ENCODE measurements at regions not wholly inside any gene's neighbourhood (a gene's known extent, or its start where the extent isn't known, plus 50 kb on each side); places are given as distances from the start of the nearest gene placed in this dataset.
A peak's percentile ranks its signal among the peaks of the same experiment; 100 is the strongest.
"Not testable (repeated sequence)": the region's sequence is repeated elsewhere in the genome, so short reads cannot be mapped to it uniquely, and the experiment has no call there.

DNA sequence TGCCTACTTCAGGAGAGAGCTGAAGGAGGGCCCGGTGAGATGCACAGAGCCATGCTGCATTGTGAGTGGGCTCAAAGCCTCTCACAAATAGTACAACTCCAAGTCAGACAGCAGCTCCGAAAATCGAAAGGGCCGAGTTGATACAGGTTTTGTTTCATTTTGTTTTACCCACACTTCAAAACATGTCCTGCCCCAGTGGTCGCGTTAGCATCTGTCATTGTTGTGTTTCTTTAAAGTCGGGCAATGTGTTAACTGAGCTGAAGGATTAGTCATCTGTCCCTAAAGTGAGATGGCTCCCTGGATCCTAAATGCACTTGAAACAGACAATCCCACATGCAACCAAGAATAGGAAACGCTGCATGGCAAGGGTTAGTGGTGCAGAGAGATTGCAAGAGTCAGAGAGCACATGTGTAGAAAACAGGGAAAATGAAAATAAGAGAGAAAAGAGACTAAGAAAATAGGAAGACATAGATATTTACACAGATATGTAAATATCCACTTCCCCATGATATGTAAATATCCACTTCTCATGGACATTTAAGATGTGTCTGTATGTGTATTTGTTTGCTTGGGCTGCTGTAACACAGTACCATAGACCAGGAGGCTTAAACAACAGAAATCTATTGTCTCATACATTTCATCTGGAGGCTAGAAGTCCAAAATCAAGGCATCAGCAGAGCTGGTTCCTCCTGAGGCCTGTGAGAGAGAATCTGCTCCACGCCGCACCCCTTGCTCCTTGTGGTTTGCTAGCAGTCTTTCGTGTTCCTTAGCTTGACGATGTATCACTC is 131.4 kb upstream of the RAB4A start:
- peak; percentile 40 for DNase-seq

DNA sequence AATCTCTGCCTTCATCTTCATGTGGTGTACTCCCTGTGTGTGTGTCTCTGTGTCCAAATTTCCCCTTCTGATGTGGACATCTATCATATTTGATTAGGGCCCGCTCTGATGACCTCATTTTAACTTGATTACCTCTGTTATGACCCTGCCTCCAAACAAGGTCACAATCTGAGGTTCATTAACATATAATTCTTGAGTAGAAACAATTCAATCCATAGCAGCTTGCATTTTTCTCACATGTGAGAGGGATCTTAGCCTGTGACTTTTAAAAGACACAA is 130.9 kb upstream of the RAB4A start:
- DNase-seq = no peak

DNA sequence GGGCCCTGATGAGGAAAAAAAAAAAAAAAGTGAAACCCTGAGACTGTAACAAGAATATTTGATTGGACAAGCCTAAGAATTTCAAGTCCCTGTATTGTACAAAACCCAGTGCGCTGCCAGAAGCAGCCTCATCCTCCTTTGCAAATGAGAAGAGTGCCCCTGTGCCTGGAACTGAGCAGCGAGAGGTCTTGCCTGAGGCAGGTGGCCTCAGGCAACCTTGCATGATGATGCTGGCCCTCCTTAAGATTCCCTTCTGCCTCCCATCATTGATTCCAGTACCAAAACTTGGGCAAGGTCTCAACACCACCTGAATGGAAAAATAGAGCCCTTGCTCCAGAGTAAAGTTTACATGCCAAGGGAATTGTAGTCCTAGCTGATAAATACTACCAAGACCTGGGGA is 129.6 kb upstream of the RAB4A start:
- no peak for DNase-seq

DNA sequence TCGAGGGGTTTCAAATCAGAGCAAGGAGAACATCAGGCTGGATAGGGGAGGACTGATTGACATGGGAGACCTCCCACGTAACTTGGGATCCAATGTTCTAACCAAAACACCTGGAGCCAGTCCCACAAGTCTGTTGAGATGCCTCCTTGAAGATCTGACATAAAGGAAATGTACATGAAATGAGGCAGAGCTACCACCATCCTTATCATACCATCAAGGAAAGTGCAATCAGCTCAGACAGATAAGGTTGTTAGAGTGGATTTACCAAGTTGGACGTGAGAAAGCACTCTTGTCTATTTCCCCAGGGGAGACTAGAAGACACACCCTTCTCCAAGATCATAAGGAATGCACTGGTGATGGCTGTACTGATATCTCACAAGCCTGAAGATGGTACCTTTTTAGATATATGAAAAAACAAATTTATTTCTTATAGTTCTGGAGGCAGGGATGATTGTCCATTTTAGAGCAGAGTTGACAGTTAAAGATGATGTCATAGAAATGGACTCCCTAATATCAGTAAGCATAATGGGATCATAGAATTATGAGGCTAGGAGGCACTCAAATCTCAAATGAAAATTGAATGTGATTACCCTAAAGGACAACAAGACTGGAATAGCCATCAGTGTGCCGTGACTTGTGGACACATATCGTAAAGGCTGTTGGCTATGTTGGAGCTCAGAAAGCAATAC is 129.1 kb upstream of the RAB4A start:
- DNase-seq = no peak

DNA sequence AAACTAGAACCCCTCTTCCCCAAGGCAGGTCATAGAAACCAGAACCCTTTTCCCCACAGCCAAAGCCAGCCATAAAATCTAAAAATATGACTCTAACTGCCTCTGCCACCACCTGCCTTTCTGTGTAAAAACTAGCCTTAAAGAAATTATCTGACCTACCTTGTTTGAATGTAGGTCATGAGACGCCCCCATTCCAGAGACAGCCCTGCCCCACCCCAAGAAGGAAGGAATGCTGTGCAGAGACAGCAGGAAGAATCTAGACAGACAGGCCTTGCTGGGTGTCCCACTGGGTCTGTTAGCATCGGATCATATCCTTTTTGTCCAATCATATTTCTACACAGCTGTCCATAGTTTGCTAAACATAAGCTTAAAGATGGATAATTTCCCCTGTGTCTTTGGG is 128.4 kb upstream of the RAB4A start:
- DNase-seq = no peak

DNA sequence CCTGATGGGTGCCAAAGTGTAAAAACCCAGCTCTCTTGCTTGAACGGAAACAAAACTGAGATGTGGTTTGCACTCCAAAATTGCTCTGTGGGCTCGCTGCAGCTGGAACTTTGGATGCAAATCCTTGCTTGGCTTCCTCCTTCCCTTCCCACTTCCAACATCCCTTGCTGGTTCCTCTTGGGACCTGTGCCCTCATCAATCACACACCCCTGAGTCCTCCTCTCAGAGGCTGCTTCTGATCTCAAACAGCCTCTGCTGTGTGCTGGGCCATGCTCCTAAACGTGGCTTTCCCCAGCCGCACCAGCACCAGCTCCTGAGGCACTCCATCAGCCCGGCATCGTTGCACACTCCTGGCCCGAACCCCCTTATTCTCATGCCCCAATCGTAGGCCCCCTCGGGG is 124.3 kb upstream of the RAB4A start:
- DNase-seq = no peak

DNA sequence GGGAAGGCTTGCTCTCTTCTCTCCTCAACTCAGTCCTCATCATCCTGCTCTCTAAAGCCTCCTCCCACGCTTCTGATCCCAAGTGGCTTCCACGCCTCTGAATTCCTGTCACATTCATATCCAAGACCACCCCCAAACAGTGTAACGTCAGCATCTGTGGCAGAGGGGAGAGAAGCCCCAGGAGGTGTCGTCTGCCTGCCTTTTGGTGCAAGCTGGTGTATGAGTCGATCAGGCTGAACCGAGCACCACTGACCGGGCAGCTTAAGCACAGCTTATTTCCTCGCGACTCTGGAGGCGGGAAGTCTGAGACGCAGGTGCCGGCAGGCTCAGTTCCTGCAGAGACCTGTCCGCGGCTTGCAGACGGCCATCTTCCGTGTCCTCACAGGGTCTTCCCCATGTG is 123.8 kb upstream of the RAB4A start:
- no peak for DNase-seq

DNA sequence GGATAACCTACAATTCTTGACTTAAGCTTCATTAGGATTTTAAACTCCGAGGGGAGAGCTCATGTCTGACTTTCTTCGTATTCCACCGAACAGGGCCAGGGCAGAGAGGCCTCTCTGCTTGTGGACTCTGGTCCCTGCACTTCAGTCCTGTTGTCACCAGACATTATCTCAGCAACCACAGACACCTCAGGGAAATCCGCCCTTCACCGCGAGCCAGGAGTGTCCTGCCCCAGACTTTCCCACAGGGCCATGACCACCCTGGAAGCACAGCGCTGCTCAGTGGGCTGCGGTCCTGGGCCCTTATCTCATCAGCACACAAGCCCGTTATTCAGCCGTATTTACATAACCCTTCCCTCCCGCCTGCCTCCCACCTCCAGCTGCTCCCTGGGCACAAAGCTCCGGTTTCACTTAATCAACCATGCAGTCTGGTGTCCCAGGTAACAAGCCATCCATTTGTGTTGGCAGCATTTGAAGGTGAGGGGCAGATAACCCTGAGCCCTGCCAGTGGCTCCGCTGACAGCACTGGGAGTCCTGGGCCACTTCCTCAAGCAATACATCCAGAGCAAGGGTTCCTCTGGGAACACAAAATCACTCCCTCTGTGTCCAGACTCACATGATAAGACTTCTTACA is 122.8 kb upstream of the RAB4A start:
- no peak for DNase-seq

DNA sequence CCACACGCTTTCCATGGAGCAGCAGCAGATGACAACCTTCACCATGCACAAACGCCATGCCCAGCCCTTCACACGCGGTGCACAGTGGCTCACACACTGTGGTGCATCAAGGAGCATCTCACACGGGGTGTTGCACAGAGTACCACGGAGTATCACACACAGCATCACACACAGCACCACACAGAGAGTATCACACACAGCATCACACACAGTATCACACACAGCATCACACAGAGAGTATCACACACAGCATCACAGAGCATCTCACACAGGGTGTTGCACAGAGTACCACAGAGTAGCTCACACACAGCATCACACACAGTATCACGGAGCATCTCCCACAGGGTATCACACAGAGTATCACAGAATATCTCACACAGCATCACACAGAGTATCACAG is 122.2 kb upstream of the RAB4A start:
- no peak for DNase-seq

DNA sequence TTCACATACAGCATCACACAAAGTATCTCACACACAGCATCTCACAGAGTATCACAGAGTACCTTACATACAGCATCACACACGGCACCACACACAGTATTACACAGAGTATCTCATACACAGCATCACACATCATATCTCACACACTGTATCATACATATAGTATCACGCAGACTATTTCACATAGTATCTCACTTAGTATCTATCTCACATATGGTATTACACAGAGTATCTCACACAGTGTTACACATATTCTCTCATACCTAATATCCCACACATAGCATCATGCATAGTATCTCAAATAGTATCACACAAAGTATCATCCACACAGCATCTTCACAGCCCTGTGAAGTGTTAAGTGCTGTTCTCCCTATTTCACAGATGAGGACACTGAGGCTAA is 121.5 kb upstream of the RAB4A start:
- no peak for DNase-seq

DNA sequence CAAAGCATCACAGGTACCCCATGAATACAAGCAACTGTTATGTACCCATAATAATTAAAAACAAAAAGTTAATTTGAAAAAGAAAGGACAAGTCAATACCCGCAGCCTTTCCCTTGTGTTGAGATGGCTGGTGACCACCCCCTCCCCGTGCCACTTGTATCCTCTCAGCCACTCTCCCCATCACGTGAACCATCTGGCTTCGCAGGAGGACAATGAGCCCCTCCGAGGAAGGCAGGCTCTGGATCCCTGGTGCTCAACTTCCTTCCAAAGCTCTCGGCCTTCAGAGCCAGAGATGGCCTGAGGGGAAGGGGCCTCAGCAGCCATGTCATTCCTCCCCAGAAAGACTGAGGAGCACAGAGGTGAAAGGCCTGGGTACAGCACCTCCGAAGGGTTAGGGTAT is 120.4 kb upstream of the RAB4A start:
- DNase-seq = no peak

DNA sequence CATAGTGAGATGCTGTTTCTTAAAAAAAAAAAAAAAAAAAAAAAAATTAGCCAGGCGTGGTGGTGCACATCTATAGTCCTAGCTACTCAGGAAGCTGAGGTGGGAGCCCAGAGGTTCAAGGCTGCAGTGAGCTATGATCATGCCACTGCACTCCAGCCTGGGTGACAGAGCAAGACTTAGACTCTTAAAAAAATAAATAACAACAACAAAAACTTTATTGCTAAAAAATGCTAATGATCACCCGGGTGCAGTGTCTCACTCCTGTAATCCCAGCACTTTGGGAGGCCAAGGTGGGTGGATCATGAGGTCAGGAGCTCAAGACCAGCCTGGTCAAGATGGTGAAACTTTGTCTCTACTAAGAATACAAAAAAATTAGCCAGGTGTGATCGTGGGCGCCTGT is 119.5 kb upstream of the RAB4A start:
- DNase-seq = not testable (repeated sequence)

DNA sequence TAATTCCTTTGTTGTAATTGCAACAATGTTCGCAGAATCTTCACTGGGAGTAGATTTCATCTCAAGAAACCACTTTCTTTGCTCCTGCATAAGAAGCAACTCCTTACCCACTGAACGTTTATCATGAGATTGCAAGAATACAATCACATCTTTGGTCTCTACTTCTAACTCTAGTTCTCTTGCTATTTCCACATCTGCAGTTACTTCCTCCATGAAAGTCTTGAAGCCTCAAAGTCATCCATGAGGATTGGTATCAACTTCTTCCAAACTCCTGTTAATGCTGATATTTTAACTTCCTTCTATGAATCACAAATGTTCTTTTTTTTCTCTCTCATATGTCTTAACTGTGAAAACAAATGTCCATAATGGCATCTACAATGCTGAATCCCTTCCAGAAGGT is 118.6 kb upstream of the RAB4A start:
- no peak for DNase-seq

DNA sequence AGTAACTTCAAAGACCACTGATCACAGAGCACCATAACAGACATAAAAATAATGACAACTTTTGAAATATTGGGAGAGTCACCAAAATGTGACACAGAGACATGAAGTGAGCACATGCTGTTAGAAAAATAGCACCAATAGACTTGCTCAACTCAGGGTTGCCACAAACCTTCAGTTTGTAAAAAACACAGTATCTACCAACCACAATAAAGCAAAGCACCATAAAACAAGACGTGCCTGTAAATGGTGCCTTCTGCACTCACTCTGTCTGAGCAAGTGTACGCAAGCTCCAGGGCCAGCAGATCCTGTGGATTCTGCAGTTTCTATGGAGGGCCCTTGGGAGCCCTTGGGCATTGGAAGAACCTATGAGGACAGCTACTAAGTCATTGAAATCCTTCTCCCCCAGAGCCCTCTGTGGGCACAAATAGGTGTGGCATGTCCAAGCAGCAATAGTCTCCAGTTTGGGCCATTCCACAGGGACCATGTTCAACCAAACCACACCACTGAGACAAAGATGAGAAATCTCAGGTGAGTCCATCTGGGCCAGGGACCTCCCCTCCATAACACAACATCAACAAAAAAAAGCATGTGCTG is 116.9 kb upstream of the RAB4A start:
- no peak for DNase-seq

DNA sequence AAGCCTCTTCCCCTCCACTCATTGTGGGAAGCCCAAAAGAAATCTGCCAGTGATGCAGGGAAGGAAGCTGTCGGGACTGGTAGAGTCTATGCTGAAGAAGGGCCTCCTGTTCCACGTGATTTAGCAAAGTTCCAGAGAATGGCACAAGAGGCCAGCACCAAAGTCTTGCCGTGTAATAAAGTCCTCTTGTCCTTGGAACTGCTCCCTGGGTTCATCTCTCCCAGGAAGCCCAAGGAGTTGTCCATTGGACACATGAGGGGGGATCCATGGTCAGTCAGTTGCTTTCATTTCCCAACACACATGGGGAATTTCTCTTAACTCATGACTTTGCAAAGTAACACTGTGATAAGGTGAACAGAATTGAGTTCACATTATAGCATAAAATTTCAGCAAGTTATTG is 116.1 kb upstream of the RAB4A start:
- DNase-seq = no peak

DNA sequence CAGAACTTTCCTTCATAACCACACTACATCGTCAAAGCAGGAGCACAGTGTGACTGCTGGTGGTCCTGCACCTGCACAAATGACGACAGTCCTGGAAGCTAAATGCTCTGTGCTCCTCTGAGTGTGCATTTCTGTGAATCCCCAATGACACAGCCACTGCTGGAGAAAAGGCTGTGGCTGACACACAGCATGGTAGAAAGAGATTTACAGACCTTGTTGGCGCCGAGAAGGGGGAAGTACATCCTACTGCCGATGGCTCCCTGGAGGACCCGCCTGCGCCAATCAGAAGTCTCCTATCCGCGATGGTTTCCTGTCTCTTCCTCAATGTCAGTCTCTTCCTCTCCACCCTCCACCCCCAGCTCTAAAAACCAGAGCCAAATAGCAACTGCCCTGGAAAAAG is 115.4 kb upstream of the RAB4A start:
- peak; percentile 41 for DNase-seq

DNA sequence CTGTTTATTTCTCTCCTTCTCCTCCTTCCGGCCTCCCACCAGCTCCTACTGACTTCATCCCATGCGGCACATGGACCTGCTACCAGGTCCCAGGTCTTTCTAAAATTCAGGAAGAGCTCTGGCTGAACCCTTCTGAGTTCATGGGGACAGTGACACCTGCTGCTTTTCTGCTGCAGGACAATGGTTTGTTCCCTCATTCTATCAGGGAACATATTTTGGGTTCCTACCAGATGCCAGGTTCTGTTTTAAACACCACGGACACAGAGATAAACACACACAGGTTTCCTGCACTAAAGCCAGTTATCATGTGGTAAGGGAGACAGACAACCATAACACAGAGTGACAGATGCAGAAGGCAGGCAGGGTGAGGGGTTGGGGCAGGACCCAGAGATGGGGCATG is 114.0 kb upstream of the RAB4A start:
- DNase-seq = no peak

DNA sequence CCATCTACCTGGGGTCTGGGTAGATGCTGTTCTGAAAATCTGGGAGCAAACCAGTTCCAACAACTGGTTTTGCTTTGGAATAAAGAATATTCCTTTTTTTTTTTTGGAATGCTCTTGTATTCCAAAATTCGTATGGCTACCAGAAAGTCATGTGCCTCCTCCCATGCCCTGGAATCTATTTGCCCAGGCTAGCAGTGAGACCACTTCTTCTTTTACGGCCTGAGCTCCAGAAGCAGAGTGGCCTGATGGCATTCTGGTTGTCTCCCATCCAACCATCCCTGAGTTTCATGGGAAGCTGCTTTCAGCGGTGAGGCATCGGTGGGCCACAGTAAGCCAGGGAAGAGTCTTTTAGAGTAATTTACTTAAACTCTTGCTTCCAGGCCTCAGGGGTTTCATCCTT is 113.4 kb upstream of the RAB4A start:
- DNase-seq = no peak

DNA sequence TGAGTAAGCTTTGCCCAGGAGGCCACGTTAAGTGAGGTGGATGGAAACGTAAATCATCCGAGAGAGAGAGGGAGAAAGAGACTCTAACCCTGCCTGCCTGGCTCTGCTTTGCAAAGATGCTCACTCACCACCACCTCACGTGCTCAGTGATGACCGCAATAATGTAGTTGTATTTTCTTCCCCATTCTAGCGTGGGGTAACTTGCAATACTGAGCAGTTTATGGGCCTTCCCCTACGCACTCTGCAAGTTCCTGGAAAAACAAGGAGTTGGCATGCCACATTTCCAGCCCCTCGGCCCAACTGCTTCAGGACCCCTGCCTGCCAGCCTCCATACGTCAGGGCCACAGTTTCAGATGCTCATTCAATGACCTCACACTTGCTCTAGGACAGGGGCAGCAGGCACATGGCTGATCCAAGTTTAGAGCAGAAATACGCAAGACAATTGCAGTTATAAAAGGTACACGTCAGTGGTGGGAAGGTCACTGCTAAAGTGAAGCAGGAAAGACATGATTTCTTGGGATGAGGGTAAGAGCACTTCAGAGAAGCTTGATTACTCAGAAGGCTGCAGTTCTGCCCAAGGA is 112.5 kb upstream of the RAB4A start:
- DNase-seq = no peak

DNA sequence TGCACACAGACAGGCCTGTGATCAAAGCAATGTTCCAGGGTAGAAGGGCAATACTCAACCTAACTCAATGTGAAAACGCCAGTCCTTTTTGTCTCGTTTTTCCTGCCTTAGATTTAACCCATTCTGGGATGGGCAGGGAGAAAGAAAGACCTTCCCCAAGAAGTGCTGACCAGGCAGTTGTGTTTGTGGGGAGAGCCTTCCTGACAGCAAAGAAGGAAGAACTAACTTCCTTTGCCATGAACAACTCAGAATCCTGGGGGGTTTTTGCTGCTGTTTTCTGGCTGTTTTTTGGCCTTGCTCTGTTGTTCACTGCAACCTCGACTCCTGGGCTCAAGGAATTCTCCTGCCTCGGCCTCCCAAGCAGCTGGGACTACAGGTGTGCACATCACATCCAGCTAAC is 112.0 kb upstream of the RAB4A start:
- DNase-seq = no peak

DNA sequence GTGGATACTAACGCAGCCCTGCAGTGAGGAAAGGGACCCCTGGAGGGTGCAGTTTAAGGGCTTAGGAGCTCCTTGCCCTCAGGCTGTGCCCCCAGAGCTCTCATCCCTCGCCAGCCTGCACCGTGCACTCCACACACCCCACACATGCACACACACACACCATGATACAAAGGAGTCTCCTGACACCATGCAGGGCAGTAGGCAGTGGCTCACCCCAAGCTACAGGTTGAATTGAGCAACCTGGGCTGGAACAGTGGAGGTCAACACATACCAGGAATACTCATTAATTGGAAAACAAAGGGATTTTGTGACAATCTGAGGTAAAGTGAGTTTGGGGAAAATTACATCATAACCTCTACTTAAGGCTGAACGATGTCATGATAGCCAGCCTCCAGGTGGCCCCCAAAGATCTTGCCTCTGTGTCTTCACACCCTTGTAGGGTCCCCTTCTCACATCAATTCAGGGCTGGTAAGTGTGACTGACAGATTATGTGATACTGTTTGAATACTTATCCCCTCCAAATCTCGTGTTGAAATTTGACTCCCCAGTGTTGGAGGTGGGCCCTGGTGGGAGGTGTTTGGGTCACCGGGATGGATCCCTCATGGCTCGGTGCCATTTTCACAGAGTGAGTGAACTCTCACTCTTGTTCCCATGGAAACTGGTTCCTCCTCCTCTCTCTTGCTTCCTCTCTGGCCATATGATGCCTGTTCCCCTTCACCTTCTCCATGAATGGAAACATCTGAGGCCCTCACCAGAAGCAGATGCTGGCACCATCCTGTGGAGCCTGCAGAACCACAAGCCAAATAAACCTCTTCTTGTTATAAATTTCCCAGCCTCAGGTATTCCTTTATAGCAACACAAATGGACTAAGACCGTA is 111.0 kb upstream of the RAB4A start:
- DNase-seq = no peak

DNA sequence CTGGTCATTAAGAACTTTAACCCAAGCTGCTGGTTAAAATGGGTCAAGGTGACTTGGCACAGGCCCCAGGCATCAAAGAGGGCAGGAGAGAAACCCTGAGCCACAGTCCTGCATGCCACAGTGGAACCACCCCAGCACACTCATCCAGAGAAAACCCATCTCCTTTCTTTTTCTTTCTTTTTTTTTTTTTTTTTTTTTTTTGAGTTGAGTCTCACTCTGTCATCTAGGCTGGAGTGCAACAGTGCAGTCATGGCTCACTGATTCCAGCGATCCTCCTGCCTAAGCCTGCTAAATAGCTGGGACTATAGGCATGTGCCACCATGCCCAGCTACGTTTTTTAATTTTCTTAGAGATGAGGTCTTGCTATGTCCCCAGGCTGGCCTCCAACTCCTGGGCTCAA is 109.2 kb upstream of the RAB4A start:
- no peak for DNase-seq

All from stimulated activated CD4-positive, alpha-beta T cell treated with anti-CD3 and anti-CD28 coated beads, Interleukin-15, amount 100 ng/mL, for 24 hours (primary cell).